Smooth muscle cell (in vitro differentiated cells): ENCODE measurements at regions not wholly inside any gene's neighbourhood (a gene's known extent, or its start where the extent isn't known, plus 50 kb on each side); places are given as distances from the start of the nearest gene placed in this dataset.

ENCODE experiments used
- DNase-seq: peaks from one replicate; lab custom pipeline; 2025; ENCODE audit not compliant: unreplicated experiment; lab: John Stamatoyannopoulos, UW
- H2AFZ ChIP-seq: fragments of 200-600 bp; sonication (generic); 2 replicates; pipeline ENCODE4 v1.6.0; 2016; ENCODE audit warnings: antibody characterized with exemption, low read depth, mild to moderate bottlenecking
- H3F3A ChIP-seq: fragments of 200-600 bp; sonication (generic); 2 replicates; pipeline ENCODE4 v1.6.0; 2017; ENCODE audit warnings: antibody characterized with exemption, low read depth
- H3K27ac ChIP-seq: fragments of 200-600 bp; sonication (generic); 2 replicates; pipeline ENCODE4 v1.5.1; 2016; ENCODE audit warnings: low read depth, mild to moderate bottlenecking
- H3K27me3 ChIP-seq: fragments of 200-600 bp; sonication (generic); 2 replicates; pipeline ENCODE4 v1.6.1; 2016; ENCODE audit warnings: low read depth, mild to moderate bottlenecking
- H3K36me3 ChIP-seq: fragments of 200-600 bp; sonication (generic); 2 replicates; pipeline ENCODE4 v1.5.1; 2016; ENCODE audit warnings: low read depth
- H3K4me1 ChIP-seq: fragments of 200-600 bp; sonication (generic); 2 replicates; pipeline ENCODE4 v1.5.1; 2016; ENCODE audit warnings: low read depth
- H3K4me2 ChIP-seq: fragments of 200-600 bp; sonication (generic); 2 replicates; pipeline ENCODE4 v1.6.0; 2016; ENCODE audit warnings: mild to moderate bottlenecking
- H3K4me3 ChIP-seq: fragments of 200-600 bp; sonication (generic); 2 replicates; pipeline ENCODE4 v1.5.1; 2016; ENCODE audit warnings: mild to moderate bottlenecking
- H3K79me2 ChIP-seq: fragments of 200-600 bp; sonication (generic); 2 replicates; pipeline ENCODE4 v1.6.0; 2016; ENCODE audit warnings: low read depth, mild to moderate bottlenecking
- H3K9ac ChIP-seq: fragments of 200-600 bp; sonication (generic); 2 replicates; pipeline ENCODE4 v1.6.0; 2016; ENCODE audit warnings: low read depth
- H3K9me3 ChIP-seq: fragments of 200-600 bp; sonication (generic); replicated peaks from 2 replicates; pipeline ENCODE4 v1.5.1; 2016; ENCODE audit warnings: low read depth
- H4K20me1 ChIP-seq: fragments of 200-600 bp; sonication (generic); 2 replicates; pipeline ENCODE4 v1.6.0; 2016; ENCODE audit warnings: low read depth
- WGBS: methylation state at CpG from one replicate; pipeline ENCODE4 v1.1.7; 2016; ENCODE audit warnings: low lambda C conversion rate; 5-methylcytosine and 5-hydroxymethylcytosine counted together
- TF ChIP-seq, protein P1 (sequence below): fragments of 200-600 bp; sonication (generic); IDR thresholded peaks from 2 replicates; pipeline ENCODE4 v1.5.1; 2017; ENCODE audit warnings: borderline replicate concordance, mild to moderate bottlenecking, antibody characterized with exemption; ENCODE audit not compliant: insufficient read depth, poor library complexity, severe bottlenecking

DNA sequence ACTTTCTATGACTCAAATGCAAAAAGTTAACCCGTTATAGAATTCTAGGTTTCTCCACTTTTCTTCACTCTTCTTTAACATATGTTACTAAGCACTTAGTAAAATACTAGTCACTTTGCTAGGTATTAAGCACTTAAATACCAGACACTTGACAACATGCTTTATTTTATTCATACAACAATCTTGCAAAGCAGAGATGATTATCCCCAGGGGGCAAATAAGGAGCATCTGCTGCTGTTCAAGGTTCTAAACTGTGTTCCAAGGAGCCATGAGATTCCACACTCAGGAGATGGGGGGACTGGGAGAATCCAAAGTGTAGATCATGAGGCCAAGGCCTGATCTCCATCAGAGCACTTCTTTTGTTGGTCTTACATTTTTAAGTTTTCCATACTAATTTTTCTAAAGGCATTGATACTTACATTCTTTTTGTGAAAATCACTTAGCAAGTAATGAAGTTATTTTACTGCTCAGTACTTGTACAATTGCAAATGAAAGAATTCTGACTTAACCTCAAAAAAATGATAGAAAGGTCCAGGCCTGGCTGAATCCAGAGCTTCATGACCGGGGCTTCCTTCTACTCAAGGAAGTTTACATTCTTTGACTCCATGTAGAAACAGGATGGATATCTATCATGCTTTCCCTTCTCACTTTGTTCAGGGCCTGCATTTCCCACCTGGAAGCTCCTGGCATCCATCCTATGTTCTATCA lies 504.4 kb upstream of the WWC1 start:
- Histone ChIP-seq H4K20me1 (no peaks in the 10 kb centered on the region), H3K4me2 (no peak overlapping the region), H3K27ac (no peak overlapping the region), H3K9ac (no peak overlapping the region), H3K9me3 (no peaks in the 10 kb centered on the region), H3F3A (no peaks in the 10 kb centered on the region), H3K36me3 (no peaks in the 10 kb centered on the region), H3K79me2 (no peaks in the 10 kb centered on the region), H3K27me3 (no peaks in the 10 kb centered on the region), H3K4me1 (peaks cover 4% of the 10 kb centered on the region), H3K4me3 (no peak overlapping the region), H2AFZ (no peak overlapping the region)
- TF ChIP-seq, protein P1, sequence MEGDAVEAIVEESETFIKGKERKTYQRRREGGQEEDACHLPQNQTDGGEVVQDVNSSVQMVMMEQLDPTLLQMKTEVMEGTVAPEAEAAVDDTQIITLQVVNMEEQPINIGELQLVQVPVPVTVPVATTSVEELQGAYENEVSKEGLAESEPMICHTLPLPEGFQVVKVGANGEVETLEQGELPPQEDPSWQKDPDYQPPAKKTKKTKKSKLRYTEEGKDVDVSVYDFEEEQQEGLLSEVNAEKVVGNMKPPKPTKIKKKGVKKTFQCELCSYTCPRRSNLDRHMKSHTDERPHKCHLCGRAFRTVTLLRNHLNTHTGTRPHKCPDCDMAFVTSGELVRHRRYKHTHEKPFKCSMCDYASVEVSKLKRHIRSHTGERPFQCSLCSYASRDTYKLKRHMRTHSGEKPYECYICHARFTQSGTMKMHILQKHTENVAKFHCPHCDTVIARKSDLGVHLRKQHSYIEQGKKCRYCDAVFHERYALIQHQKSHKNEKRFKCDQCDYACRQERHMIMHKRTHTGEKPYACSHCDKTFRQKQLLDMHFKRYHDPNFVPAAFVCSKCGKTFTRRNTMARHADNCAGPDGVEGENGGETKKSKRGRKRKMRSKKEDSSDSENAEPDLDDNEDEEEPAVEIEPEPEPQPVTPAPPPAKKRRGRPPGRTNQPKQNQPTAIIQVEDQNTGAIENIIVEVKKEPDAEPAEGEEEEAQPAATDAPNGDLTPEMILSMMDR = no peak
- no peak for DNase-seq
- WGBS = 86% methylated on average over 2 of the region's 2 CpGs

- H3K27ac ChIP-seq = no peak overlapping the region
- 95% methylated on average over 7 of the region's 7 CpGs for WGBS
- H3K79me2 ChIP-seq = no peaks in the 10 kb centered on the region
- no peak overlapping the region for H2AFZ ChIP-seq
- H4K20me1 ChIP-seq = no peaks in the 10 kb centered on the region
- DNase-seq = no peak
- no peaks in the 10 kb centered on the region for H3K36me3 ChIP-seq
- TF ChIP-seq, protein P1 = no peak
- no peaks in the 10 kb centered on the region for H3F3A ChIP-seq
- no peak overlapping the region for H3K9ac ChIP-seq
- no peaks in the 10 kb centered on the region for H3K27me3 ChIP-seq
- no peak overlapping the region for H3K4me3 ChIP-seq
- peaks cover 5% of the 10 kb centered on the region for H3K4me1 ChIP-seq
- H3K9me3 ChIP-seq = no peaks in the 10 kb centered on the region
- H3K4me2 ChIP-seq = no peak overlapping the region
Measured at GRCh38 chr5:167790045-167790444, 501.4 kb upstream of the WWC1 start.

DNA sequence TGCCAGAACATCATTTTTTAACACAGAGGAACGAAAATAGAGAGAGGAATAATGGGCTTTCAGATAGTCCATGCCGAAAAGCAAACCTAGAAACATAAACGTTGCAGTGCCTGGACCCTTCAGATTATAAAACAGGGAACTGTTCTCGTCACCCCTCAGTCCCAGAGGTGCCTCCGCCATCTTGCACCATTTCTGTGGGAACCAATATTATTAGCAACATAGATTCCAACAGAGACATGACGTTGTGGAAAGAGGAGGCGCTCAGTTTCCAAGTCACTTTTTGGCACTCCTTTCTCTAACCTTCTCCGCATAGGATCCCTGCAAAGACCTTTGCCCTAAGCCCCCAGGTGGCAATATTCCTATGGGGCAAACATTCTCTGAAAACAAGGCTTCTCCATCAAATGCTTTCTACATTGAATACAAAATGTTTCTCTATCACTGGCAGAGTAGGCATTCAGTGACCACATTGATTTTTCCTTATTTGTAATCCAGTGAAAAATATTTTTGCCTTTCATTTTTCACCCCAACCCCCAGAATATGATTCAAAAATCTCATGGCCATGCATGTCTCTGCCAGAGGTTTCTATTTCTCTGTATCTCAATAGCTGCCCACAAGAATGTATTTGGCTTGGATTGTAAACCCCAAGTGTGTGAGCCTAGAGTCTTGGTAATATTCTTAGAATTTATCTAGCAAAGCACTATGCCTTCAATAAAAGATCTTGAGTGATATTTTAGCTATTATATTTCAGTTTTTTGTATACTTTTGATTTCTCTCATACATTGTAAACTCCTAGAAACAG lies 500.8 kb upstream of the WWC1 start:
- Histone ChIP-seq H3K9me3 (no peaks in the 10 kb centered on the region), H3K4me1 (peaks cover 5% of the 10 kb centered on the region), H3K79me2 (no peaks in the 10 kb centered on the region), H3K36me3 (no peaks in the 10 kb centered on the region), H2AFZ (no peak overlapping the region), H3K27me3 (no peaks in the 10 kb centered on the region), H3K9ac (no peak overlapping the region), H3K4me3 (no peak overlapping the region), H4K20me1 (no peaks in the 10 kb centered on the region), H3K27ac (no peak overlapping the region), H3K4me2 (no peak overlapping the region), H3F3A (no peaks in the 10 kb centered on the region)
- 95% methylated on average over 8 of the region's 8 CpGs for WGBS
- TF ChIP-seq, protein P1 = no peak
- DNase-seq = no peak
